Inflammatory macrophage (primary cell): ENCODE measurements at regions not wholly inside any gene's neighbourhood (a gene's known extent, or its start where the extent isn't known, plus 50 kb on each side); places are given as distances from the start of the nearest gene placed in this dataset.
"Not testable (repeated sequence)": the region's sequence is repeated elsewhere in the genome, so short reads cannot be mapped to it uniquely, and the experiment has no call there.

Experiments
- DNase-seq, 2 donors: peaks; one replicate each; pipeline ENCODE4 v3.0.0-alpha.2; 2020 to 2022

- DNase-seq = peak; percentile 67 to 72
These were observed 71.3 kb upstream of the MBNL1 start for GRCh38 chr3:152197451-152197850.

GRCh38 chr3:152197937-152198336 lies 70.8 kb upstream of the MBNL1 start:
- DNase-seq = no peak

- peak in 1 of 2 donors; percentile 28 for DNase-seq
These were observed 70.1 kb upstream of the MBNL1 start for GRCh38 chr3:152198665-152199064.

GRCh38 chr3:152199102-152199840 lies 69.5 kb upstream of the MBNL1 start:
- DNase-seq = peak; percentile 62 to 71

- DNase-seq = peak in 1 of 2 donors; percentile 36
These were observed 68.0 kb upstream of the MBNL1 start for GRCh38 chr3:152200476-152201420.

GRCh38 chr3:152202976-152203626 lies 65.6 kb upstream of the MBNL1 start:
- DNase-seq = peak in 1 of 2 donors; percentile 40

- DNase-seq = peak in 1 of 2 donors; percentile 33
These were observed 65.1 kb upstream of the MBNL1 start for GRCh38 chr3:152203652-152204051.

- peak in 1 of 2 donors; percentile 51 for DNase-seq
These were observed 64.5 kb upstream of the MBNL1 start for GRCh38 chr3:152204218-152204617.

GRCh38 chr3:152205097-152205593 lies 63.6 kb upstream of the MBNL1 start:
- DNase-seq = peak; percentile 73 to 93

- DNase-seq = no peak
These were observed 62.4 kb upstream of the MBNL1 start for GRCh38 chr3:152206243-152206760.

GRCh38 chr3:152208439-152208838 lies 60.3 kb upstream of the MBNL1 start:
- DNase-seq = peak in 1 of 2 donors; percentile 25

- no peak for DNase-seq
These were observed 59.7 kb upstream of the MBNL1 start for GRCh38 chr3:152209060-152209459.

GRCh38 chr3:152209776-152210175 lies 59.0 kb upstream of the MBNL1 start:
- DNase-seq = no peak

- no peak for DNase-seq
These were observed 58.0 kb upstream of the MBNL1 start for GRCh38 chr3:152210697-152211096.

GRCh38 chr3:152211655-152212054 lies 57.1 kb upstream of the MBNL1 start:
- DNase-seq = no peak

GRCh38 chr3:152213203-152213602 lies 55.5 kb upstream of the MBNL1 start:
- peak; percentile 57 to 86 for DNase-seq

GRCh38 chr3:152213938-152214337 lies 54.8 kb upstream of the MBNL1 start:
- DNase-seq = no peak

- not testable (repeated sequence) for DNase-seq
These were observed 51.5 kb upstream of the MBNL1 start for GRCh38 chr3:152216960-152217865.

GRCh38 chr3:152218602-152219001 lies 50.1 kb upstream of the MBNL1 start:
- no peak for DNase-seq
